Skin epidermis (tissue), 12 donors: ENCODE measurements at regions not wholly inside any gene's neighbourhood (a gene's known extent, or its start where the extent isn't known, plus 50 kb on each side); places are given as distances from the start of the nearest gene placed in this dataset.
"Not testable (repeated sequence)": the region's sequence is repeated elsewhere in the genome, so short reads cannot be mapped to it uniquely, and the experiment has no call there.

Source experiments
- H3K27ac ChIP-seq, 21 experiments: fragments of 200-600 bp; sonication (generic) in 11 of 21; one replicate each; pipeline ENCODE4 v1.5.0; 2020; ENCODE audit warnings: mild to moderate bottlenecking in 3 of 21, inconsistent platforms in 2 of 21, moderate library complexity in 2 of 21
- H3K4me3 ChIP-seq, 7 experiments: fragments of 200-600 bp; sonication (generic) in 2 of 7; one replicate each; pipeline ENCODE4 v1.5.0; 2020; ENCODE audit warnings: inconsistent platforms in 2 of 7, mild to moderate bottlenecking in 2 of 7, moderate library complexity in 1 of 7

DNA sequence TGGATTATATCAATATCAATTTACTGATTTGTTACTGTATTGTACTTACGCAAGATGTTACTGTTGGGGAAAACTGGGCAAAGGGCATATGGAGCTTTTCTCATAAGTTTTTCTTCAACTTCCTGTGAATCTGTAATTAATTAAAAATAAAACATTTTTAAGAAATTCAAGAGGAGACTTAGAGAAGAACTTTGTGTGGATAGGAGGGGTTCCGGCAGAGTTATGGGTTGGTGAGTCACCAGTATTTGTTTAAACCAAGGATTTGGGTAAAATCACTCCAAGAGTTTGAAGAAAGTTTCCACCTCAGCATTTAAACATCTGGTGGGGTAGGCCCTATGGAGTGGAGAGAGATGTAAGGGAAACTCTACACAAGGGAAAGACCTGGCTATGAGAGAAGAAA is 379.6 kb downstream of the TSHZ3 start:
- no peak overlapping the region for H3K4me3 ChIP-seq

GRCh38 chr19:30968841-30969399 is 380.3 kb downstream of the TSHZ3 start:
- H3K4me3 ChIP-seq = no peak overlapping the region
- H3K27ac ChIP-seq = no peak overlapping the region

More for the DNA sequence above, 379.6 kb downstream of the TSHZ3 start:
- H3K27ac ChIP-seq = no peak overlapping the region

DNA sequence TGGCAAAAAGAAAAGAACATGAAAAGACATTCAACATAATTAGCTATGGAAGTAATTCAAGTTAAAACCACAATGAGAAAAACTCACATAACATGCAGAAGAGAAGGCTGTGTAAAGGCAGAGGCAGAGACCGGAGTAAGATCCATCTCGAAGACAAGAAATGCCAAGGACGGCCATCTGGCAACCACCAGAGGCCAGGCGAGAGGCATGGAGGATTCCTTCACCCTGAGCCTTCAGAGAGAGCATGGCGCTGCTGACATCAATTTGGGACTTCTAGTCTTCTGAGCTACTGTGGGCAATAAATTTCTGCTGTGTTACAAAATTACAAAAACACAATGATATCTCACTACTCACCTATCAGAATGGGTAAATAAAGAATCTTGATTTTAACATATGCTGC is 381.0 kb downstream of the TSHZ3 start:
- Histone ChIP-seq H3K4me3 (no peak overlapping the region), H3K27ac (no peak overlapping the region)

DNA sequence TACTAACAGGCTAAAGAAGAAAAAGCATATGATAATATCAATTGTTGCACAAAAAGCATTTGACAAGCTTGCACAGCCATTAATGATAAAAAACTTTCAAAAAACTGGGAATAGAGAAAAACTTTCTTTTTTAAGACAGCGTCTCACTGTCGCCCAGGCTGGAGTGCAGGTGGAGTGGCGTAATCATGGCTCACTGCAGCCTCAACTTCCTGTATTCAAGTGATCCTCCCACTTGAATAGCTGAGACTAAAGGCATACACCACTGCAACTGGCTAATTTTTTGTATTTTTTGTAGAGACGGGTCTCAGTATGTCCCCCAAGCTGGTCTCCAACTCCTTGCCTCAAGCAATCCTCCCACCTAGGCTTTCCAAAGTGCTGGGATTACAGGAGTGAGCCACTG is 382.8 kb downstream of the TSHZ3 start:
- Histone ChIP-seq H3K4me3 (no peak overlapping the region), H3K27ac (no peak overlapping the region)

GRCh38 chr19:30959011-30959410 is 390.2 kb downstream of the TSHZ3 start:
- Histone ChIP-seq H3K4me3 (no peak overlapping the region), H3K27ac (no peak overlapping the region)

GRCh38 chr19:30955112-30956104 is 393.8 kb downstream of the TSHZ3 start:
- Histone ChIP-seq H3K27ac (no peak overlapping the region), H3K4me3 (no peak overlapping the region)

DNA sequence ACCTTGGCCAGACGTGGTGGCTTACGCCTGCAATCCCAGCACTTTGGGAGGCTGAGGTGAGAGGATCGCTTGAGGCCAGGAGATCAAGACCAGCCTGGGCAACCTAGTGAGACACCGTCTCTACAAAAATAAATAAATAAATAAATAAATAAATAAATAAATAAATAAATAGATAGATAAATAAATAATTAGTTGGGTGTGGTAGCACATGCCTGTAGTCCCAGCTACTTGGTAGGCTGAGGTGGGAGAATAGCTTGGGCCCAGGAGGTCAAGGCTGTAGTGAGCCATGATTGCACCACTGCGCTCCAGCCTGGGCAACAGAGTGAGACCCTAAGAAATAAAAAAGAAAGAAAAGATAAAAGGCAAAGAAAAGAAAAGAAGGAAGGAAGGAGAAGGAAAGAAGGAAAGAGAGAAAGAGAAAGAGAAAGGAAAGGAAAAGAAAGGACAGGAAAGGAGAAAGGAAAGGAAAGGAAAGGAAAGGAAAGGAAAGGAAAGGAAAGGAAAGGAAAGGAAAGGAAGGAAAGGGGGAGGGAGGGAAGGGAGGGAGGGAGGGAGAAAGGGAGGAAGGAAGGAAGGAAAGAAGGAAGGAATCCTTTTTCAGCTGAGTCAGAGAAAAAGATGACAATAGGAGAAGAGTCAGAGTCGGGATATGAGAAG is 404.8 kb downstream of the TSHZ3 start:
- H3K4me3 ChIP-seq, H3K27ac ChIP-seq: not testable (repeated sequence)

- H3K4me3 ChIP-seq = no peak overlapping the region
- H3K27ac ChIP-seq = no peak overlapping the region
Observed at GRCh38 chr19:30943101-30943843, 406.0 kb downstream of the TSHZ3 start.

- H3K27ac ChIP-seq = no peak overlapping the region
- no peak overlapping the region for H3K4me3 ChIP-seq
Observed at GRCh38 chr19:30942636-30943035, 406.6 kb downstream of the TSHZ3 start.

- Histone ChIP-seq H3K4me3 (no peak overlapping the region), H3K27ac (no peak overlapping the region)
Observed at GRCh38 chr19:30941591-30941990, 407.6 kb downstream of the TSHZ3 start.

DNA sequence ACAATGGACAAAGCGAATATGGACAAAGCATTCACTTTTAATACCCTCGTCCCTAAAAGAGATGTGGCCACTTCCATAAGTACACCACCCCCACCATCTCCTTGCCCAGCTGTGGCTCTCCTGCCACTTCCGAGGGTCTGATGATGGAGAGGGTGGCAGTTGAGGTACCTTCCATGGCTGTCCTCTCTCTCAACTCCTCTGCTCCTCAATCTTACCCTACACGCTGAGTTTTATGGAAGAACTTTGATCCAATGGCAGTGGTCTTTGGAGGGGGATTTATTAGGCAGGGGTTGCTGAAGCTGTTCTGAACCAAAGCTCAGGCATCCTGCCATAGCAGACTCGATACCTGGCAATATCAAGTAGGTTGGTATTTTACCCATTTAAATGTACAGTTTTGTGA is 413.0 kb downstream of the TSHZ3 start:
- no peak overlapping the region for H3K27ac ChIP-seq
- H3K4me3 ChIP-seq = no peak overlapping the region

- no peak overlapping the region for H3K4me3 ChIP-seq
- no peak overlapping the region for H3K27ac ChIP-seq
Observed at GRCh38 chr19:30935146-30935545, 414.1 kb downstream of the TSHZ3 start.

DNA sequence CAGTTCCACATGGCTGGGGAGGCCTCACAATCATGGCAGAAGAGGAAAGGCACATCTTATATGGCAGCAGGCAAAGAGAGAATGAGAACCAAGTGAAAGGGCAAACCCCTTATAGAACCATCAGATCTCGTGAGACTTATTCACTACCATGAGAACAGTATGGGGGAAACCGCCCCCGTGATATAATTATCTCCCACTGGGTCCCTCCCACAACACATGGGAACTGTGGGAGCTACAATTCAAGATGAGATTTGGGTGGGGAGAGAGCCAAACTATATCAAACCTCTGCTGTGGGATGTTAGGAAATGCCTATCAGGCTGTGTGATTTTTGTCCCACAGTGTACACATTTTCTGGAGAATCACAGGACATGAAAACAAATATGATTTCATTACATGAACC is 415.8 kb downstream of the TSHZ3 start:
- not testable (repeated sequence) for H3K4me3 ChIP-seq, H3K27ac ChIP-seq

GRCh38 chr19:30932854-30933253 is 416.4 kb downstream of the TSHZ3 start:
- Histone ChIP-seq H3K27ac (no peak overlapping the region), H3K4me3 (no peak overlapping the region)

DNA sequence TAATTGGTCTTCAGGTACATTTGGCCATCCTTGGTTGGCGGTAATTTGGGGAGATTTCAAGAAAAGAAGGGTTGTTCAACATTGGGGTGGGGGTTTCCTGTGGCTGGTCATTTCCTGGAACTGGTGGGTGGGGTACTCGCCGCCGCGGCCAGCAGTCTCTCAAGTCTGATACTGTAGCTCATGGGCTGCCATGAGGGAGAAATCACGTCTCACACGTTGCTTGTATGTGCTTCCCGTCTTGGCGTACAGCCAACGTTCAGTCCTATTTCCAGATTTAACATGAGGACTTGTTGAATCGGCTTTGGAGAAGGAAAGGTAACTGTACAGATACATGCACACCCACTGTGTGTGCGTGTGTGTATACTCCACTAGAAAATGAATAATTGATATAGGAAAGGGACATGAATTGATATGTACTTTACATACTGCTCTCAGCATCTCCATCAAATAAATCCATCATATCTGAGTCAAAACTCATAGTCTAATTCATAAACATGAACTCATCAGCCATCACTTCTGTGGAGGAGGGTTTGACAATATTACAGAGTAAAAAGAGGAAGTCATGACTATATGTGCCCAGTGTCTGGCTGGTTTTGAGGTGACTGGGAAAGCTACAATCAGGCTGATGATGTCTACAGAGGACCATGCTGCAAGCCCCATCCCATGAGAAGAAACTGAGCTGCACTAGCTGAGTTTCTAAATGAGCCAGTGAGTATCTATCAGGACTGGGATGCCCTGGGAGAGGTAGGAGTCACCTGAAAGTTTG is 418.1 kb downstream of the TSHZ3 start:
- Histone ChIP-seq H3K4me3 (no peak overlapping the region), H3K27ac (no peak overlapping the region)

- no peak overlapping the region for H3K4me3 ChIP-seq
- H3K27ac ChIP-seq = no peak overlapping the region
Observed at GRCh38 chr19:30927705-30928104, 421.5 kb downstream of the TSHZ3 start.

DNA sequence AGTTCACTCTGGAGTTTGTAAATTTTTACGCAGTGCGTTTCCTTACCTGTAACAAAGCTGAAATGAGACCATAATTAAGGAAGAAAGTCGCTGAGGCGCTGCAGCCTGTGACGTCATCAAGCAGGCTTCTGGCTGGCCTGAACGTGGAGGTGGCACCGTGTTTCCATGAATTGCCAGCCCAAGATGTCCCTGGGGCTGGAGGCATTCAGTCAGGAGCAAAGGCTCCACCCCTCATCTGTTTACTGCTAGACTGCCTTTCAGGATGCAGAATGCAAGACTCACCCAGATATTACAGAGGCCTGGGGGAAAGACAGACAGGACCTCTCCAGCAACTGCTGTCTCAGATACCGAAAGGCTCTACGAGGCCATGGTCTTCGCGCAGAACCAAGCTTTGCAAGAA is 424.6 kb downstream of the TSHZ3 start:
- H3K4me3 ChIP-seq = no peak overlapping the region
- no peak overlapping the region for H3K27ac ChIP-seq

GRCh38 chr19:30924069-30924636 is 425.1 kb downstream of the TSHZ3 start:
- H3K27ac ChIP-seq = no peak overlapping the region
- no peak overlapping the region for H3K4me3 ChIP-seq

DNA sequence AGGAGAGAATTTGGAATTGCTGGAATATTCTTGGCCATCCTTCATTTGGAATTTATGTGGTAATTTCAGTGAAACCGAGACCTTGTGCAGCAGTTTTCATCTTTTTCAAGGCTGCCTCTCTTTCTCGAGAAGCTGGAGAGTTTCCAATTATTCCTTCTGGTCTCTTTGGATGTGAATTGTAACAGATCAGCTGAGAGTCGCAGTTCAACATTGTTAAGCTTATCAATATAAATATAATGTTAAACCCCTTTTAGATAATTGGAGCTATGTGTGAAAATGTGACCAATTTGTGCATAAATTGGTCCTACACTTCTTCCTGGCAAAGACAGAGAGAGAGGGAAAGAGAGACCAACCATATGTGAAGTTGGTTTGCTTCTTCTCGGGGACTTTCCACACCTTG is 425.6 kb downstream of the TSHZ3 start:
- Histone ChIP-seq H3K4me3 (no peak overlapping the region), H3K27ac (no peak overlapping the region)
